IPS-15b (cell line): ENCODE measurements at regions not wholly inside any gene's neighbourhood (a gene's known extent, or its start where the extent isn't known, plus 50 kb on each side); places are given as distances from the start of the nearest gene placed in this dataset.

Experiments
- H3K27me3 ChIP-seq: one replicate; pipeline ENCODE4 v1.6.1; 2013; ENCODE audit warnings: low read length; ENCODE audit not compliant: control insufficient read depth, insufficient read depth
- H3K36me3 ChIP-seq: one replicate; pipeline ENCODE4 v1.6.1; 2013; ENCODE audit warnings: low read length; ENCODE audit not compliant: control insufficient read depth, insufficient read depth
- H3K4me1 ChIP-seq: one replicate; pipeline ENCODE4 v1.6.1; 2013; ENCODE audit warnings: mild to moderate bottlenecking, low read length; ENCODE audit not compliant: control insufficient read depth, insufficient read depth
- H3K4me3 ChIP-seq: one replicate; pipeline ENCODE4 v1.5.1; 2013; ENCODE audit warnings: low read depth, low read length
- H3K9ac ChIP-seq: one replicate; pipeline ENCODE4 v1.6.1; 2013; ENCODE audit warnings: low read depth, mild to moderate bottlenecking, low read length
- H3K9me3 ChIP-seq: one replicate; pipeline ENCODE4 v1.6.1; 2013; ENCODE audit warnings: mild to moderate bottlenecking, low read length; ENCODE audit not compliant: control insufficient read depth, insufficient read depth

DNA sequence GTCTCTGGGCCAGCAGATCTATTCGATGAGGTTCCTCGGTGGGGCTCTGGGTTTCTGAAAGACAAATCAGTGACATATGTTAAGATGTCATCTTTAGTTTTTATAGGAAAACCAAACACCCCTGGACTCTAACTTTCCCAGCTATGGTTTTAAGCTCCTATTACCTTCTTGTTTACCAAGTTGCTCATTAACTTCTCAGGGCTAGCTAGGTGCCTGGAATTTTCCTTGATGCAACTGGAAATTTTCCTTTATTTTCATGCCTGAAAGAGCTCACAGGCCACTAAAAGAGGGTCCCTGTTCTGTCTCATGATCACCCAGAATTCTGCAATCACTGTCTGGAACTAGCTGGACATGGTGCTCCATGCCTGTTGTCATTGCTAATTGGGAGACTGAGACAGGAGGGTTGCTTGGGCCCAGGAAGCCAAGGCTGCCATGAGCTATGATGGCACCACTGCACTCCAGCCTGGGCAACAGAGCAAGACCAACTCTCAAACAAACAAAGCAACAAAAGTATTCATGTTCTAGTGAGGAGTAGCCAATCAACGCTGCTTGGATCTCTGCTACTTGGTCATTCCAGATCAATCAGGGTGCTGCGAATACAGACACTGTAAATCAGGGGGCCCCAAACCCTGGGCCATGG is 1173.5 kb upstream of the AUTS2 start:
- no peaks in the 10 kb centered on the region for H3K36me3 ChIP-seq
- H3K4me3 ChIP-seq: no peak overlapping the region
- no peaks in the 10 kb centered on the region for H3K4me1 ChIP-seq
- no peaks in the 10 kb centered on the region for H3K27me3 ChIP-seq
- no peaks in the 10 kb centered on the region for H3K9me3 ChIP-seq
- H3K9ac ChIP-seq: no peak overlapping the region

DNA sequence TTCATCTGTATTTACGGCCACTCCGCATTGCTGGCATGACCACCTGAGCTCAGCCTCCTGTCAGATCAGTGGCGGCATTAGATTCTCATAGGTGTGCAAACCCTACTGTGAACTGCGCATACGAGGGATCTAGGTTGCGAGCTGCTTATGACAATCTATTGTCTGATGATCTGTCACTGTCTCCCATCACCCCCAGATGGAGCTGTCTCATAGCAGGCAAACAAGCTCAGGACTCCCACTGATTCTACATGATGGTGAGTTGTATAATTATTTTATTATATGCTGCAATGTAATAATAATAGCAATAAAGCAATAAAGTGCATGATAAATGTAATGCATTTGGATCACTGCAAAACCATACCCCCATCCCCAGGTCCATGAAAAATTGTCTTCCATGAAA is 1172.9 kb upstream of the AUTS2 start:
- Histone ChIP-seq H3K27me3 (no peaks in the 10 kb centered on the region), H3K36me3 (no peaks in the 10 kb centered on the region), H3K4me3 (no peak overlapping the region), H3K4me1 (no peaks in the 10 kb centered on the region), H3K9ac (no peak overlapping the region), H3K9me3 (no peaks in the 10 kb centered on the region)

DNA sequence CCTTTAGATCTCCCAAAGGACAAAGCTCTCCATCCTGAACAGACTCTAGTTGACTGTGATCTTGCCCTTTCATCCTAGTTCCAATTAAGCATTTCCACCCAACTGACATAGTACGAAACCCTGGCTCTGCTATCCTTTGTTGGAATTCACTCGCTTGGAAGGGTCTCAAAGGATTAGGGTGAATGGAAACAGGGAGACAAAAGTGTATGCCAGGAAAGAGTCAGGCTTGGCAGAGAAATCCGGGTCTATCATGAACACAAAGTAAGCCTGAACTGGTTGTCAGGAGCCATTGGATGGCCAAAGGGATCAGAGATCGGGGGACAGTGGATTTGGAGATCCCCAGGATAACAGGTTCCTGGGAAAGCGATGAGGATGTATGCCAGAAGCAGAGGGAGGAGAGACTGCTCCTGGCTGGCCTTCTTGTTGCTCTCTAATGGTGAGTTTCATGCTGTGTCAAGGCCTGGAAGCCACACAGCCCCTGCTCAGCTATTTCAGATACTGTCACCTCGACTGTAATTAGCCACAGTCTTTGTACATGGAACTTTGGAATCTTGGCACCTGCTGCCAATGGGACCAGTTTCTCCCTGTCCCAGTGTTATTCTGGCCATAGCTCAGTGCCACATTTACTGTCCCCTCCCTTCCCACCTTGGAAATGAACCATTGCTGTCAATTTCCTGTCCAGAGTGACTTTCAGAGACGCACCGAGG is 1168.7 kb upstream of the AUTS2 start:
- H3K27me3 ChIP-seq: no peaks in the 10 kb centered on the region

DNA sequence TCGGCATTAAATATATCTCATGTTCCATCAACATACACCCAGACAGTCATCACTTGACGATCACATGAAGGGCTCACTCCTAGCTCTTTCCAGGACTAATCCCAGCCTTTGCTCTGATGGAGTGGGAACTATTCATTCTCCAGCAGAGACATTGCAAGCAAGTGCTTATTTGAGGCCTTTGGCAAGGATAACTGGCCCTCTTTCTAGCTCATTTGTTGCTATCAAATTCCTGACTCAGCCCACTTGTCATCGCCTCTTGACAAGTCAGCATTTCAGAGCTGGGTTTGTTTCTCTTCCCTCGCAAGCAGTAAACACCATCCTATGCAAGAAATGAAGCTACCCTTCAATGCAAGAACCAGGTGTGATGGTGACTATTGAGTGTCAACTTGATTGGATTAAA is 1165.7 kb upstream of the AUTS2 start:
- Histone ChIP-seq H3K27me3 (no peaks in the 10 kb centered on the region), H3K4me1 (no peaks in the 10 kb centered on the region), H3K9me3 (no peaks in the 10 kb centered on the region), H3K9ac (no peak overlapping the region), H3K4me3 (no peak overlapping the region), H3K36me3 (no peaks in the 10 kb centered on the region)

More for the DNA sequence above, 1168.7 kb upstream of the AUTS2 start:
- no peaks in the 10 kb centered on the region for H3K4me1 ChIP-seq
- no peaks in the 10 kb centered on the region for H3K36me3 ChIP-seq
- H3K9ac ChIP-seq: no peak overlapping the region
- no peaks in the 10 kb centered on the region for H3K9me3 ChIP-seq
- no peak overlapping the region for H3K4me3 ChIP-seq

DNA sequence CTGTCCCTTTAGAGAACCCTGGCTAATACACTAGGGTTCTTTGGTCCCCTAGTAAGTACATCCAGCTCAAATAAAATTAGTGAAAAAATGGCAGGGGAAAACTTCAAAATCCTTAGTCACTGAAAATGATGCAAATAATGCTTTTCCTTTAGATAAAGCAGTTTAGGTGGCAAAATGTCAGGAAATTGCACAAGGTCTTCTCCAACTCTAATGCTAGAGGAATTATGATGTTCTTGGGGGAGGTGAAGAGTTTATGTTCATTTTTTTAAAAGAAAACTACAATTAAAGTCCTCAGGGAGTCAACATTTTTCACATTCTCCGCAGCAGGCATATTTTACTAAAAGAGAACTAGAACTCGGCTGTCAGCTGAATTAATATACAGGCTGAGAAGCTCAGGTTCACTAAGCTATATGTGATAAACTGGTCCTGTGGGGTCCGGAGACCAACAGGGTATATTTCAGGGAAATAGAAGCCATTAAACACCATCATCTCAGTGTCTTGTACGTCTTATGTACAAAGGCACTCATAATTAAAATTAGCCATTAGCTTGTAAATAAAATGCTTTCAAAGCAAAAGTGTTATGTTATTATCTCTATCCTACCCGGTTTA is 1164.7 kb upstream of the AUTS2 start:
- no peak overlapping the region for H3K4me3 ChIP-seq
- H3K4me1 ChIP-seq: no peaks in the 10 kb centered on the region
- no peaks in the 10 kb centered on the region for H3K36me3 ChIP-seq
- no peak overlapping the region for H3K9ac ChIP-seq
- no peaks in the 10 kb centered on the region for H3K9me3 ChIP-seq
- H3K27me3 ChIP-seq: no peaks in the 10 kb centered on the region

DNA sequence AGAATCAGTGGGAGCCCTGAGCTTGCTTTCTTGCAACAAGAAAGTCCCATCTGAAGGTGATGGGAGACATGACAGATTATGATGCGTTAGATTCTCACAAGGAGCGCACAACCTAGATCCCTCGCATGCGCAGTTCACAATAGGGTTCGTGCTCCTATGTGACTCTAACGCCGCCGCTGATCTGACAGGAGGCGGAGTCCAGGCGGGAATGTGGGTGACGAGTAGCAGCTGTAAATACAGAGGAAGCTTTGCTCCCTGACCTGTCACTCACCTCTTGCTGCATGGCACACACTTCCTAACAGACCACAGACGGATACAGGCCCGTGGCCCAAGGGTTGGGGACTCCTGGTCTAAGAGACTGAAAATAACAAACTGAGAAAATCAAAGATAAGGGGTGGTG is 1163.4 kb upstream of the AUTS2 start:
- H3K4me1 ChIP-seq: no peaks in the 10 kb centered on the region
- H3K4me3 ChIP-seq: no peak overlapping the region
- no peaks in the 10 kb centered on the region for H3K9me3 ChIP-seq
- no peaks in the 10 kb centered on the region for H3K36me3 ChIP-seq
- H3K27me3 ChIP-seq: no peaks in the 10 kb centered on the region
- H3K9ac ChIP-seq: no peak overlapping the region

DNA sequence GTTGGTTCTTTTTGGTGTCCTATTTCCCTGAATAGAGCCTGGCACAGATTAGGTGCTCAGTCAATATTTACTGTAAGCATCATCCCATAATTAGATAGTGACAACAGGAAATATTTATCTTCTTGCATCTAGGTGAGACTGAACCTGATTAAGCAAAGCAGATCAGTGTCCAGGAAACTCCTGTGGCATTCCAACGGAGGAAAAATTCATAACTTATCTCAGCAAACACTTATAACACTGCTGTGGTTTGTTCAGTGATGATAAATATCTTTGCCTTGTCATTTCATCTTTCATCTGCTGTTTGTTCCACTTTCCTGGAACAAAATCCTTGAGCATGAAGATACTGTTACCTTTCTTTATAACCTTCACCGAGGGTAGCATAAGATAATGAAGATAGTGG is 1160.3 kb upstream of the AUTS2 start:
- H3K4me3 ChIP-seq: no peak overlapping the region
- no peaks in the 10 kb centered on the region for H3K9me3 ChIP-seq
- H3K4me1 ChIP-seq: no peaks in the 10 kb centered on the region
- no peaks in the 10 kb centered on the region for H3K36me3 ChIP-seq
- H3K9ac ChIP-seq: no peak overlapping the region
- H3K27me3 ChIP-seq: no peaks in the 10 kb centered on the region

DNA sequence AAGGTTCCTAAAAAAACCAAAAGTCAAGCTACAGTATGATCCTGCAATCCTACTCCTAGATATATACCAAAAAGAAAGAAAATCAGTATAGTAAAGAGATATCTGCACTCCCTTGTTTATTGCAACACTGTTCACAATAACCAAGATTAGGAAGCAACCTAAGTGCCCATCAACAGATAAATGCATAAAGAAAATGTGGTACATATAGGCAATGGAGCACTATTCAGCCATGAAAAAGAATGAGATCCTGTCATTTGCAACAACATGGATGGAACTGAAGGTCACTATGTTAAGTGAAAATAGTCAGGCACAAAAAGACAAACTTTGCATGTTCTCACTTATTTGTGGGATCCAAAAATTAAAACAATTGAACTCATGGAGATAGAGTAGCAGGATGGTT is 1159.5 kb upstream of the AUTS2 start:
- no peaks in the 10 kb centered on the region for H3K36me3 ChIP-seq
- no peak overlapping the region for H3K4me3 ChIP-seq
- H3K27me3 ChIP-seq: no peaks in the 10 kb centered on the region
- H3K9me3 ChIP-seq: no peaks in the 10 kb centered on the region
- no peak overlapping the region for H3K9ac ChIP-seq
- no peaks in the 10 kb centered on the region for H3K4me1 ChIP-seq

DNA sequence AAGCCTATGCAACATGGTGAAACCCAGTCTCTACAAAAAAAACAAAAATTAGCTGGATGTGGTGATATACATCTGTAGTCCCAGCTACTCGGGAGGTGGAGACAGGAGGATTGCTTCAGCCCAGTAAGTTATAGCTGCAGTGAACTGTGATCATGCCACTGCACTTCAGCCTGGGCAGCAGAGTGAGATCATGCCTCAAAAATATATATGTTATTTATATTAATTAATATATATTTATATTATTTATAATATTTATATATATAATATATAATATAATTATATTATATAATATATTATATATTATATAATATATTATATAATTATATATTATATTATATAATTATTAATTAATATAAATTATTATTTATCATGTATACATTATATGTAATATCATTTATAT is 1158.4 kb upstream of the AUTS2 start:
- Histone ChIP-seq H3K4me1 (no peaks in the 10 kb centered on the region), H3K9me3 (no peaks in the 10 kb centered on the region), H3K27me3 (no peaks in the 10 kb centered on the region), H3K9ac (no peak overlapping the region), H3K36me3 (no peaks in the 10 kb centered on the region), H3K4me3 (no peak overlapping the region)

DNA sequence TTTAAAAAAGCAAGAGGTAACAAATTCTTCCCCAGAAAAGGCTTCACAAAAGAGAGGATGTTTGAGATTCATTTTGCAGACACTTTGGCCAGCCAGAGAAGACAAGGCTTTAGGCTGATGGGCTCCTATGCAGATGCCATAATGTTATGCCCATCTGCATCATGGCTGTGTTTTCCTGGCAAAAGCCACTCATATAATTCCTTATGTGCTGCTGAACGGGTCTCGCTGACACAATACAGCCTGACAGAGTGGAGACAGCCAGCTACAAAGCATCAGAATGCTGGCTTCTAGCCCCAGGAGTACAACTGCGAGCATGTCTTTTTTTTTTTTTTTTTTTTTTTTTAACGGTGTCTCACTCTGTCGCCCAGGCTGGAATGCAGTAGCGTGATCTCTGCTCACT is 1157.4 kb upstream of the AUTS2 start:
- H3K4me3 ChIP-seq: no peak overlapping the region

DNA sequence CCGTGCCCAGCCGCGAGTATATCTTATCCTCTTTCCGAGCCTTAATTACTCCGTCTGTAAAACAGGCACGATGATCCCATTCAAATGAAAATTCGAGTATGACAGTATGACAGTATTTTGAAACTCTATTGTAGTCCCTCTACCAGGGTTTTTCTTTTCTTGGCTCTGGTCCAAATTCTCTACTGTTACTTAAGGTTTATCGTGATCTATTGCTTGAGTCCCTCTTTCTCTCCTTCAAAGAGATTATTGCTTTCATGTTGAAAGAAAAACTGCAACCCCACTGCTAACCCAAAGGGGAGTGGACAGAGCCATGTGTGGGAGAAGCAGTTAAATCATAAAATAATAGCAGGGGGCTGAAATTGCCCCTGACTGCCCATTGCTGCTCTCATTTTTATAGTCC is 1156.6 kb upstream of the AUTS2 start:
- H3K9ac ChIP-seq: no peak overlapping the region
- H3K4me1 ChIP-seq: no peaks in the 10 kb centered on the region
- no peaks in the 10 kb centered on the region for H3K27me3 ChIP-seq
- H3K9me3 ChIP-seq: no peaks in the 10 kb centered on the region
- H3K4me3 ChIP-seq: no peak overlapping the region
- H3K36me3 ChIP-seq: no peaks in the 10 kb centered on the region

More for the DNA sequence above, 1157.4 kb upstream of the AUTS2 start:
- no peaks in the 10 kb centered on the region for H3K9me3 ChIP-seq
- no peaks in the 10 kb centered on the region for H3K4me1 ChIP-seq
- H3K9ac ChIP-seq: no peak overlapping the region
- no peaks in the 10 kb centered on the region for H3K27me3 ChIP-seq
- no peaks in the 10 kb centered on the region for H3K36me3 ChIP-seq
